HG03045 (cell line): ENCODE measurements at regions not wholly inside any gene's neighbourhood (a gene's known extent, or its start where the extent isn't known, plus 50 kb on each side); places are given as distances from the start of the nearest gene placed in this dataset.
"Not testable (repeated sequence)": the region's sequence is repeated elsewhere in the genome, so short reads cannot be mapped to it uniquely, and the experiment has no call there.

Experiments used
- ATAC-seq: cut with Tn5 transposase; IDR thresholded peaks from one replicate; pipeline ENCODE4 v1.9.1; 2021; ENCODE audit warnings: mild to moderate bottlenecking, moderate library complexity; ENCODE audit not compliant: unreplicated experiment

GRCh38 chr6:150681578-150682395 is 82.1 kb downstream of the PLEKHG1 start:
- ATAC-seq, result no peak

DNA sequence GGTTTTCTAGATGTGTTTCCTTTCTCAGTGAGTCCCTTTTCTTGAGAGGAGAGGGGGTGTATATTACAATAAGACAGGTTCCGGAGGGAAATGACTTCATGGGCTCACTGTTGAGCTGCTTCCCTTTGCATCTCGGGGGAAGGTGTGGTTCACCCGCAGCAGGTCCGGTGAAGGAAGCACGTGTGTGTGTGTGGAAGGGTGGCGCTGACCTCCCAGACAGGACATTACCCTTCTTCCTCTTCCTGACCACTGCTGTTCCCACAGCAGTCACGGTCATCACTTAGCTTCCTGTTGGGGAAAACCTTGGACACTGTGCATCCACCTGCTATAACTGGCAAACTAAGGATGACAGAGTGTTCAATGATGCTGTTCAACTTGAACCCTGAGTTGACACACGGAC is 83.6 kb downstream of the PLEKHG1 start:
- no peak for ATAC-seq

DNA sequence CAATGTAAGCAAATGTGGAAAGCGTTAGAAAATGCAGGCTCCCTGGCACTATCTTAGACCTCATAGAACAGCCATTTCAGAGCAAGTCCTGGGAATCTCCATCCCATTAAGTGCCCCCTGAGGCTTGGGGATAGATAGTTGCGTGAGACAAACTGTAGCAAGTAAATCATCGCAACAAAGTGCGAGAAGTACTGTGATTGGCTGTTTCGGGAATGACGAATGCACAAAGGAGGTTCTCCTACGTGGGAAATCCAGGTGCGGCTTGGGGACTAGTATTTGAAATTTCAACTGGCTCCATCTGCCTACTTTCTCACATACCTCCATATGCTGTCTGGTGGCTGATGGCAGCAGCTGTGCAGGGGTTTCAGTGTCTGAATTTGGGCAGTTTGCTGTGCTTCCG is 84.5 kb downstream of the PLEKHG1 start:
- no peak for ATAC-seq

GRCh38 chr6:150684714-150685459 is 85.2 kb downstream of the PLEKHG1 start:
- no peak for ATAC-seq

- no peak for ATAC-seq
Measured at GRCh38 chr6:150685860-150686259, 86.2 kb downstream of the PLEKHG1 start.

- ATAC-seq, result no peak
Measured at GRCh38 chr6:150686566-150686965, 86.9 kb downstream of the PLEKHG1 start.

DNA sequence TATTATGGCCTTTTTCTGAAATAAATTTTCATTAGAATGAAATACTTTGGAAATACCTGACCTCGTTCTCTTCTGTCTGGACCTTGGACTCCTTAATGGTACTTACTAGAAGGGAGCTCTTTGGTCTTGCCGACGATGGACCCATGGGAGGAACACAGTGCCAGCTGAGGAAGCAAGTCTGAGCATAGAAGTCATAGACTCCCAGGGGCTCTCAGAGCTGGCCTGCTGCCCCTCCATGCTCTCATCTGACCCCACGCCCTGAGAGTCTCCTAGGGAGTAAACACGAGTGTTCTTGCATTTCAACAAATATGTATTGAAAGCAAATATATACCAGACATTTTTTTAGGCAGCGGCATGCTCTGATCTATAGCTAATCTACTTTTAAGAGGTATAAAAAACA is 87.8 kb downstream of the PLEKHG1 start:
- ATAC-seq, result no peak

GRCh38 chr6:150689900-150690590 is 90.4 kb downstream of the PLEKHG1 start:
- peak; percentile 49 for ATAC-seq

GRCh38 chr6:150690681-150691080 is 91.0 kb downstream of the PLEKHG1 start:
- ATAC-seq, result no peak

GRCh38 chr6:150691463-150691862 is 91.8 kb downstream of the PLEKHG1 start:
- no peak for ATAC-seq

GRCh38 chr6:150692604-150693003 is 92.9 kb downstream of the PLEKHG1 start:
- peak; percentile 71 for ATAC-seq

DNA sequence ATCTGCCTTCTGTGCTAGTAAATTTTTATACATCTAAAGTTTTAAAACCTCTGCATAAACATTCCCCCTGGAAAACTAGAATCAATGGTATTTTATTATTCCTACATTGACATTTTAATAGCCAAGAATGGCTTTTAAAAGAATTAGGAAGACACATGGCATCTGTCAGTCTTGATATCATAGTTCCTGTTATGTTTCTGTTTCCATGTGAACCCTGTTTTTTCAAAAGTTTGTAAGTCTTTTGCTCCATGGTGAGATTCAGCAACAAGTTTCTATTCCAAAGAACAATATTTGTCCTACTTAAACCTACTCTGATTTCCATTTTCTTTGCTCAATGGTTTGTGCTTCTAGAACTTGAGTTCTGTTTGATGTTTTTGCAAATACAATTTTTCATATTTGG is 95.2 kb downstream of the PLEKHG1 start:
- no peak for ATAC-seq

DNA sequence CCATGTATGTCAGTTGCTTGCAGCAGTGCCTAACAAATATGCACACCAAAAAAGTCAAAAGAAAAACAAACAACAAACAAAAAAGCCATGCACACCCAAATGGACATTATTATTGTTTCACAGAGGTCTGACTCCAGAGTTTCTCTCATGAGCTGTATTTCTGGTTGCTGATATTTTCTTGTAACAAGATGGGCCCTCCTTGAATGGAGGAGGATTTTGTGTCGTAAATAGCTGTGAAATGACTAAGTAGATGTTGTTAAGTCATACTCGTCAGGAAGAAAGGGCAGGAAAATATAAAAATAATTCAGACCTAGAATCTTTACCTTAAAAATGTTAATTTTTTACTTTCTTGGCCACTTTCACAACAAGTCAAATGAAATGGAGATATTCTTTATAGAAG is 96.0 kb downstream of the PLEKHG1 start:
- no peak for ATAC-seq

DNA sequence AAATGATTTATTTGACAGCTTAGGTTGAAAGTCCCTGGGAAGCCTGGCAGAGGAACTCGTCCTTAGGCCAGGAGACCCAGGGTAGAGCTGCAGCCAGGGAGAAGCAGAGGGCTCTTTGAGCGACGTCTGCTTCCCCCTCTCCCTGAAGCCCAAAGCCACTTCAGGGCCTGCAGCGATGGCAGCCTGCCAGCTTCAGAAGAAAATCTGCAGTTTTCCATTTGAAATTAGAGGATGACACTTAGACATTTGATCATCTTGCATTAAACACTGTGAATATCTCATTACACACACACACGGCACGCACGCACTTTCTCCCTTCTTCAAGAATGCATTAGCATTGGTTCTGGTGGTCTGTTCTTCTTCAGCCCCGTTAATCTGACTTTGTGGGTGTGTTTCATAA is 96.5 kb downstream of the PLEKHG1 start:
- no peak for ATAC-seq

GRCh38 chr6:150696918-150697317 is 97.2 kb downstream of the PLEKHG1 start:
- not testable (repeated sequence) for ATAC-seq

DNA sequence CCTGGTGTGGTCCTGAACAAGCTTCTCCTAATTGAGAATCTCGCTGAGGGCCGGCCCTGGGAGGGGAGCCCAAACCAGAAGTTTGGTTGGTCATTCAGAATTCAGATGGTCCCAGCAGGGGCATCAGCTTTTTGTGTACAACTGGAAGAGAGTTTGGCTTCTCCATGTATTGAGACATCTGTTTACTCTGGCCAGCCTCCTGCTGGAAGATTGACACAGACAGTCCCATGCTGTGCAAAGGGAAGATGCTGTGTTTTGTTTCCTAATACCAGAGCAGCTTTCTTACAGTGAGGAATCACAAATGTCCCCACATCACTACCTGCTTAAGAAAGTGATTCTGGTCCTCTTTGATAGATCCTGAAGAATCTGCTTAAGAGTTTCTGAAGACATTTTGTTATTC is 97.8 kb downstream of the PLEKHG1 start:
- no peak for ATAC-seq

GRCh38 chr6:150698391-150698790 is 98.7 kb downstream of the PLEKHG1 start:
- no peak for ATAC-seq

DNA sequence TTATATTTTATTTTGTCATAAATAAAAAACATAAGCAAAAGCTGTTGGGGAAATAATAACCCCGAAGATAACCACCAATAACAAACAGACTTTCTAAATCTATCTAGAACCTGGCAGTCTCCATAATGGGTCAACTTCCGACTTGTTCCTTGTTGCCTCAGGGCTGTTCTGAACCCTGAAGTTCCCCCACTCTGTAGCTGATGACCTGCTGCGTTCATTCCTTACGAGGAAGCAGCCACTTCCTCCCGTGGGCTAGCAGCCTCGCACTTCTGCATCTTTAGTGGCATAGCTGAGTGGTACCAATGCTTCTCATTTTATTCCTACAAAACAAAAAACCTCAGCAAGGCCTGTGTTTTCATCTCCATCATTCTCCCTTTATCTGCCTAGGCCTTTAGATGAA is 103.0 kb downstream of the PLEKHG1 start:
- no peak for ATAC-seq

DNA sequence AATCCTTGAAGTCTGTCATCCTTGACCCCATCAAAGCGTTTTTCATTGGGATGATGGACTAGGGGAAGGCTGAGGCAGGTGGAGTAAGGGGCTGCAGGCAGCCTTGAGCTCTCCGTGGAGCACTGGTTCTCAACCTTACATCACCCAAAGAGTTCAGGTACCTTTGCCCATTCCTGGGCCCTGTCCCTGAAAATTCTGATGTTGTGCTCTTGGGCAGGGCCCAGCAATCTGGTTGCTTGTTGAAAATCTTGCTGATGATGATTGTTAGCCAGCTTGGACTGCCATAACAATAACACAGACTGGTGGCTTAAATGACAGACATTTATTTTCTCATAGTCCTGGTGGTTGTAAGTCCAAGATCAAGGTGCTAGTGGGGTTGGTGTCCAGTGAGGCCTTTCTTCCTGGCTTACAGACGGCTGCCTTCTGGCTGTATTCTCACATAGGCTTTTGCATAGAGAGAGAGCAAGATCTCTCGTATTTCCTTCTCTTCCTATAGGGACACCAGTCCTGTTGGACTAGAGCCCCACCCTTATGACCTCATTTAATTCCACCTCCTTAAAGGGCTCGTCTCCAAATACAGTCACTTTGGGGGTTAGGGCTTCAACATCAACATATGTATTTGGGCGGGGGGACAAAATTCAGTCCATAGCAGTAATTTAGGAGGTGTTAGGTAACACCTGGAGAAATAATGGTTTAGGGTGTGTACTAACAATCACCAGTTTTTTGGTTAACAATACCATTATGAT is 104.9 kb downstream of the PLEKHG1 start:
- ATAC-seq, result no peak

DNA sequence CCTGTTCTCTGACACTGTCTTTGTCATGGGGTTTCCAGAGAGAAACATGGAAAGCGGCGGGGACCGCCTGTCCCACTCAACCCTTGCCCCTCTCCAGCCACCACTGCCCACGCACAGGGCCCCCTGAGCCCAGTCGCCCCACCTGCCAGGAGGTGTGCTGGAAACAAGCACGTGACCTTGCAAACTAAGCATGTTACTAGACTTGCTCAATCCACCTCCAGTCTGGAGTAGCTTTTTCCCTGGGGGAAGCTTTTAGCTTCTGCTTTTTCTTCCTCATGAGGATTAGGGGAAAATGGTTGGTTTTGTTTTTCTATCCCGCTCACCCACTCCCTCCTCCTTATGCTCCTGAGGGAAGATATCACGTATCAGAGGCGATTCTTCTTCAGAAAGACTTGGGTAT is 105.7 kb downstream of the PLEKHG1 start:
- ATAC-seq, result no peak

GRCh38 chr6:150710236-150710635 is 110.6 kb downstream of the PLEKHG1 start:
- ATAC-seq, result no peak
